ENCODE measurements at regions not wholly inside any gene's neighbourhood (a gene's known extent, or its start where the extent isn't known, plus 50 kb on each side); places are given as distances from the start of the nearest gene placed in this dataset.

DNA sequence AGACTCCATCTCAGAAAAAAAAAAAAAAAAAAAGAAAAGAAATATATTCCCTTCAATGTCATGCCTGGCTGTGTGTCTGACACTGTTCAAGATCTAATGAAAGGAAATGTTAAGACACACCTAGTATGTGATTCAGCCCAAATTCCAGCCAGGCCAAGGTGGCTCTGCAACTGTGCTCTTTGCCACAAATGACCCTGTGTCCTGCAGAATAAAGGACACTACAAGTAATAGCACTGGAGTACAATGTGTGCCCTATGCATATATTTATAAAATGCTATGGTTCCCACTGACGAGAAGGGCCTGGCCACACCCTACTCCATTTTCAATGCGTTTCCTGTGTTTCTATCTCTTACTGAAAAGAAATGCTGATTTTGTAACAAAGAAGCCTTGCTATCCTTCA, 98.0 kb upstream of the SORBS2 start:
- in situ Hi-C loops (cut with MboI; ENCODE audit: low sequenced_read_pairs, unreplicated experiment), result no loop called here
- DNase-seq (ENCODE audit: low spot score), result no peak
- no peak for TF ChIP-seq CTCF (IDR thresholded peaks at IDR 0.05; ENCODE audit: borderline replicate concordance, control extremely low read depth, extremely low read depth, insufficient read depth, missing control alignments)

- in situ Hi-C loops (cut with MboI; ENCODE audit: low sequenced_read_pairs, unreplicated experiment), result no loop called here
- no peak for DNase-seq (ENCODE audit: low spot score)
- no peak for TF ChIP-seq CTCF (IDR thresholded peaks at IDR 0.05; ENCODE audit: borderline replicate concordance, control extremely low read depth, extremely low read depth, insufficient read depth, missing control alignments)
These were observed 99.6 kb upstream of the SORBS2 start for GRCh38 chr4:185911556-185912064.

- no peak for DNase-seq (ENCODE audit: low spot score)
- in situ Hi-C loops (cut with MboI; ENCODE audit: low sequenced_read_pairs, unreplicated experiment), result no loop called here
- no peak for TF ChIP-seq CTCF (IDR thresholded peaks at IDR 0.05; ENCODE audit: borderline replicate concordance, control extremely low read depth, extremely low read depth, insufficient read depth, missing control alignments)
These were observed 100.8 kb upstream of the SORBS2 start for GRCh38 chr4:185912779-185913178.

DNA sequence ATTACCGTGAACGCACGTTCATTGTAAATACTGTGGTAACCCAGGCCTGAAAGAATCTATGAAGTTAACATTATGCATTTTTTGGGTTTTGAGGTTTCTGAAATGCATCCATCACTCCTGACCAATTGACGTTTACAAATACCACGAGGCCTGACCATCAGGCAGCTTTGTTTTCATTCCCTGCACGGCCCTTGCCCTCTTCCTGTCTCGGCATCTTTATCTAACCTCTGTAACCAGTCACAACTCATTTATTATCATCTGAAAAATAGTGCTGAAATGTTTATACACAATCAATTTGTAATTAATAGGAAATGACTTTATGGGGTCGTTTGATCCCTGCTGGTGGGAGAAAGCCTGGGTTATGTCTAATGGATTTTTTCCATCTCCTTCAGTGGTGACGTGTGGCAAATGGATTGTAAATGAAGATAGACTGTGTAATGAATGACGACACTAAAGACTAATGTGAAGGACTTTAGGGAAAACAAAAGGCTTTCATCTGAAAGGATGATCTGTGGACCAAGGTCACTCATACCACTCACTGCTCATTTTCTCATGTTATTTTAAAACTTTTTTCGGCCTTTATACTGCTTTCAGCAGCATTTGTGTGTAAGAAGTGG, 102.7 kb upstream of the SORBS2 start:
- no peak for DNase-seq (ENCODE audit: low spot score)
- in situ Hi-C loops (cut with MboI; ENCODE audit: low sequenced_read_pairs, unreplicated experiment), result no loop called here
- TF ChIP-seq CTCF (IDR thresholded peaks at IDR 0.05; ENCODE audit: borderline replicate concordance, control extremely low read depth, extremely low read depth, insufficient read depth, missing control alignments), result no peak

DNA sequence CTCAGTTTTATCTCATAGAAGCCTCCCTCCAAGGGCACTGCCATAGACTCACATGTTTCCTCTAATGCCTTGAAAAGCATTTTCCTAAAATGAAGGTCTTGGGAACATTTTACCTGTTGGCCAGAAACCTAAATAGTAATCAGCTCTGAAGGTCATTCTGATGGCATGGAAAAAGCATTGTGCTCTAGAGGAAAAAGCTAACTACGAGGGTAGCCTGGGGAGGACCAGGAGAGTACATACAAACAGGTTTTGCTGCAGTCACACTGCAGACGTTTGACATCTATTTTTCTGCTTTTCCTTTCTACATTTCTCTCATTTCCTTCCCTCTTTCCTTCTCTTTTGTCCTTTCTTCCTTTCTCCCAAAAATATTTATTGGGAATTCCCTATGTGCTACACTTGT, 103.3 kb upstream of the SORBS2 start:
- DNase-seq (ENCODE audit: low spot score), result no peak
- no peak for TF ChIP-seq CTCF (IDR thresholded peaks at IDR 0.05; ENCODE audit: borderline replicate concordance, control extremely low read depth, extremely low read depth, insufficient read depth, missing control alignments)
- in situ Hi-C loops (cut with MboI; ENCODE audit: low sequenced_read_pairs, unreplicated experiment), result no loop called here

- no peak for TF ChIP-seq CTCF (IDR thresholded peaks at IDR 0.05; ENCODE audit: borderline replicate concordance, control extremely low read depth, extremely low read depth, insufficient read depth, missing control alignments)
- in situ Hi-C loops (cut with MboI; ENCODE audit: low sequenced_read_pairs, unreplicated experiment), result no loop called here
- no peak for DNase-seq (ENCODE audit: low spot score)
These were observed 103.8 kb upstream of the SORBS2 start for GRCh38 chr4:185915817-185916216.

Data from GM13976 (cell line).